H1 (cell line): ENCODE measurements at regions not wholly inside any gene's neighbourhood (a gene's known extent, or its start where the extent isn't known, plus 50 kb on each side); places are given as distances from the start of the nearest gene placed in this dataset.

ENCODE experiments used
- CTCF ChIP-seq, 3 experiments: IDR thresholded peaks; 1 replicate in 2 of 3; 2 replicates in 1 of 3; pipeline versions ENCODE4 v1.5.1 to v1.6.1; 2011; ENCODE audit warnings: low read length in 3 of 3, mild to moderate bottlenecking in 3 of 3, inconsistent platforms in 2 of 3, low read depth in 1 of 3, moderate library complexity in 1 of 3; ENCODE audit not compliant: insufficient read depth in 1 of 3; ENCODE audit errors: control extremely low read depth in 1 of 3

- TF ChIP-seq CTCF (IDR thresholded peaks at IDR 0.05; ENCODE audit: control extremely low read depth in 1 of 3, insufficient read depth in 1 of 3, low read depth in 1 of 3, low read length in 3 of 3): no peak
Observed at GRCh38 chr7:110373859-110374258, 717.1 kb upstream of the LRRN3 start (continued).
